NCI-H510A (cell line): ENCODE measurements at regions not wholly inside any gene's neighbourhood (a gene's known extent, or its start where the extent isn't known, plus 50 kb on each side); places are given as distances from the start of the nearest gene placed in this dataset.
"Not testable (repeated sequence)": the region's sequence is repeated elsewhere in the genome, so short reads cannot be mapped to it uniquely, and the experiment has no call there.

Experiments
- DNase-seq: peaks from one replicate; lab custom pipeline; 2025; lab: John Stamatoyannopoulos, UW

GRCh38 chr10:114708084-114708483, 50.0 kb upstream of the ABLIM1 start:
- no peak for DNase-seq

- DNase-seq, result no peak
Observed at GRCh38 chr10:114708717-114709335, 50.8 kb upstream of the ABLIM1 start.

DNA sequence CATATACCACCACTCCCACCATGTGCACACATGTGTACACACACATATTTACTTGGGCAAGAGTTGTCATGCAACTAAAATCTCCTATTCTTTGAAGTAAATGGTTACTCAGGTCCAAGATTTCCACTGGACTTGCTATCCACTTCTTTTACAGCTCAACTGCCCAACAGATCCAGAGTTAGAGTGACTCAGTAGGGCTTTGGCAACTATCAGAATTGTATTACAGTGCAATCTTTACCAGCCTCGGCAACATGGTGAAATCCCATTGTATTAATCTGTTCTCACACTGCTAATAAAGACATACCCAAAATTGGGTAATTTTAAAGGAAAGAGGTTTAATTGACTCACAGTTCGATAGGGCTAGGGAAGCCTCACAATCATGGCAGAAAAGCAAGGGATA, 51.9 kb upstream of the ABLIM1 start:
- DNase-seq, result no peak

GRCh38 chr10:114711176-114711868, 53.2 kb upstream of the ABLIM1 start:
- DNase-seq, result no peak

DNA sequence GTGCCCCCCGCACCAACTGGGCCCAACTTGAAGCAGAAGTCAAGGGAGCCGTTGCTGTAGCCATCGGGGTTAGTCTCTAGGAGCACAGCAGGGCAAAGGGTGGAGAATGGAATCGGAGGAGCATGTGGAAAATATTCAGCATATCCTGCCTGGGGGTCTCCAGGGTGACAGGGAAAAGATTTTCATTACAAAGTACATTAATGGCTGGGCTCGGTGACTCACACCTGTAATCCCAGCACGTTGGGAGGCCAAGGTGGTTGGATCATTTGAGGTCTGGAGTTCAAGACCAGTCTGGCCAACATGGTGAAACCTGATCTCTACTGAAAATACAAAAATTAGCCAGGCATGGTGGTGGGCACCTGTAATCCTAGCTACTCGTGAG, 53.8 kb upstream of the ABLIM1 start:
- DNase-seq, result no peak

DNA sequence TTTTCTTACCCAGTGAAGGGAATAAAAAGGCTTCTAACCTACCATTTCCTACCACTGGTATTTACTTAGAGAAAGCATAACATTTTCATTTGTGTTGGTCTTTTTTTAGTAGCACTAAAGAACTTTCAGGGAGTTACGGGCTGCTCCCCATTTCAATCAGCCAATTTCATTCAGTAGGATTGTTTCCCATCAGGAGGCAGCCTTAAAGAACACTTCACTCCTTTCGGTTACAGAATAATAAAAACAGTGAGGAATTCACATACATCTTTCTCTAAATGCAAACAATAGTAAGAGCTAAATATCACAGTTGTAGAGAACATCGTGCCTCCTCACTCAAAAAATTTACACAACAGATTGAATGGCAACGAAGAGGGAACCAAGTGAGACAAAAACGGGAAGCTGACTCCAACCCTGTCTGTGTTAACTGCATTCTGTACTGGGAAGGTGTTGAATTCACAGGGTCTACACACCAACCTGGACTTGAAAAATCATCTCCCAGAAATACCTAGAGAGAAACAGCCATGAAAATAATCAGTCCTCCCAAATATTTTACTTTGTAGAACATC, 55.5 kb upstream of the ABLIM1 start:
- DNase-seq, result no peak

- peak; percentile 75 for DNase-seq
Observed at GRCh38 chr10:114714281-114714741, 56.2 kb upstream of the ABLIM1 start.

DNA sequence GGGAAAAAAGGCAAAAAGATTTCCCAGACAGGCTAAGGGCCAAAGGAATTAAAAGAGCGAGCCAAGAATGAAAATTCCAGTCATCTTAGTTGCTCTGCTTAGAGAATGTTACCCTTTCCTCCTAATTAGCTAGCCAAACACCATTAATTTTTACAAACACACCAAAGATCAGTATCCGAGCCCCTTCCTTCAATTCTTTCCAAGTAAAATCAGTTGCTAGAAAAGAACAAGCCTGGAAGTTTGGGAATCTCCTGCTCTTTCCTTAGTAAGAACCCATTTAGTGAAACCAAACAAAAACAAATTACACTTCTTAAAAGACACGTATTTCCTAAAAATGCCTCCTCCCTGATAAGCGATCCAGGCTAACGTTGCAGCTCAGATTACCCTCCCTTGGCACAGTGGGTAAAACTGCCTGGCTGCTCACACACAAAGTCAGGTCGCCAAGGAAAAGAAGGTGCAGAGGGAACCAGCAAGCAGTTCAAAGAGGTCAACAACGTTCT, 57.1 kb upstream of the ABLIM1 start:
- DNase-seq, result peak; percentile 1

- DNase-seq, result no peak
Observed at GRCh38 chr10:114716811-114717404, 58.8 kb upstream of the ABLIM1 start.

GRCh38 chr10:114717881-114718280, 59.8 kb upstream of the ABLIM1 start:
- DNase-seq, result not testable (repeated sequence)

DNA sequence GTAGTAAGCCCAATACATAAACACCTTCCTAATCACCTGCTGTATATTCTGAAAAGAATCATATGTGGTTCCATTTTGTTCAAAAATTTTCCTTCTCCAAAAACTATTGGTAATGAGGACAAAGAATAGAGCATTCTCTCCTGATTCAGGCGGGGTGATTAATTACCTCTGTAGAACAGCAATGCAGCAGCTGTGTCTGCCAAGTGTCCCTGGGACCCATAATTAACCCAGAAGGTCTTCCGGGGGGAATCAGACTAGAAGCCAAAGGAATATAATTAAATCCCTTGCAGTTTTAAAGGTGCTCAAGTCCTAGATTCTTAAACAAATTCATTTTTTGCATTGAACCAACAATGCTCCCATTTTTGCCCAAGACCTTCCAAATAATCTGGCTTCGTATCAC, 60.3 kb upstream of the ABLIM1 start:
- no peak for DNase-seq

DNA sequence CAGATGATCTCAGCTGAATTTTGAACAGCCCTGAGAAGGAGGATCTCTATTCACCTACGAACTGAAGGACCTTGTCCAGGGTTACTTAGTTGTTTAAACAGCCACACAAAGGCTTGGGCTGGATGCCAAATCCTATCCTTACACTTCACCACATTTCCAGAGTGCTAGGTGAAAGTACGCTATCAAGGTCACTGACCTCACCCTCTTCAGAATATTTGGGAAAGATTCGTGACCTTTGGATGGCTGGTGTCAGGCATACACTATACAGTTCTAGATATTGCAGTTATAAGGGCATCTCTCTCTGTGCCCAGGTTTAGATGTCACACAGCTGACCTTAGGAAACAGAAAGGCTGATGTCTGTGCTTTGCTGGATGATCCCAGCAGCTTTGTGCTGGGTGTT, 61.2 kb upstream of the ABLIM1 start:
- peak; percentile 73 for DNase-seq

DNA sequence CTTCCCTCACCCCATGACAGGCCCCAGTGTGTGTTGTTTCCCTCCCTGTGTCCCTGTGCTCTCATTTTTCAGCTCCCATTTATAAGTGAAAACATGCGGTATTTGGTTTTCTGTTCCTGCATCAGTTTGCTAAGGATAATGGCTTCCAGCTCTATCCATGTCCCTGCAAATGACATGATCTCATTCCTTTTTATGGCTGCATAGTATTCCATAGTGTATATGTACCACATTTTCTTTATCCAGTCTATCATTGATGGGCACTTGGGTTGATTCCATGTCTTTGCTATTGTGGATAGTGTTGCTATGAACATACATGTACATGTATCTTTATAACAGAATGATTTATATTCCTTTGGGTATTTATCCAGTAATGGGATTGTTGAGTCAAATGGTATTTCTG, 61.9 kb upstream of the ABLIM1 start:
- not testable (repeated sequence) for DNase-seq

DNA sequence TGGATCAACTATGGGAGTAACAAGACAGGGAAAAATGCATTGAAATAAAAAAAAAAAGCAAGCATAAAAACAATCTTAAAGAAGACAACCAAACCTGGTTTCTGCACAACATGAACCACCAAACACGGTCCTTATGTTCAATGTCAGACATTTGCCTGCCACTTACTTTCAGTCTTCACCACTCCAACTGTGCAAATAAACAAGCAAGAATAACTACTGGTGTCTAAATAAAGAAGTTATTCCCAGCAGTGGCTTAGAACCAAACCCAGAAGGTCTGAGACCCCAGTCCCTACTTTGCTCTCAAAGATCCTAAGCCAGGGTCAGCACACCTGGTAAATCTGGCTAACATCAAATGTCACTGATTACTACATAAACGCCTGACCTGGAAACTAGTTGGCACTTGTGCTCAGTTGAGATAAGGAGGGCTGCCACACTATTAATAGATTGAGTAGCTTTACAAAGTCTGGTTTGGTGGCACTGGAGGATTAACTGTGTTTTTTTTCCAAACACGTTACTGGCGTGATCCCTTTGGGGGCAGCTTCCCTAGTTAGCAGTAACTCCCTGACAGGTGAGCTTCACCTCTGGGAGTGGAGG, 62.7 kb upstream of the ABLIM1 start:
- DNase-seq, result no peak

GRCh38 chr10:114722136-114722535, 64.1 kb upstream of the ABLIM1 start:
- DNase-seq, result not testable (repeated sequence)

DNA sequence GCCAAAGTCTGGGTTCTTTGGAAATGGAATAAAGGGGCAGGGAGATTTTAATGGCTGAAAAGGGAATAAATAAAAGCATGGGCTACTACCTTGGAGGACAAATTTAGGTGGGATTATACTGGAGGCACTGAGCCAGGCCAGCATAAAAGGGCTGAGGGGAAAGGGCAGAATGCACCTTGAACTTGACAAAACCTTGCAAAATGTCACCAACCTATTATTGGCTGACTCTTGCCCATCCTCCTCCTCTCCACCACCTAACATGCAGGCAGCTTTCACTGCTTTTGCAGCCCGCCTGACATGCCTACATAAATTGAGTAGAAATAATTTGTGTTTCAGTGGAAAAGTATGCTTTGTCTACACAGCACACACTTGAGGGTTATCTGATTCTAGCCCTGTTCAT, 65.3 kb upstream of the ABLIM1 start:
- no peak for DNase-seq

GRCh38 chr10:114723991-114724715, 66.1 kb upstream of the ABLIM1 start:
- no peak for DNase-seq

DNA sequence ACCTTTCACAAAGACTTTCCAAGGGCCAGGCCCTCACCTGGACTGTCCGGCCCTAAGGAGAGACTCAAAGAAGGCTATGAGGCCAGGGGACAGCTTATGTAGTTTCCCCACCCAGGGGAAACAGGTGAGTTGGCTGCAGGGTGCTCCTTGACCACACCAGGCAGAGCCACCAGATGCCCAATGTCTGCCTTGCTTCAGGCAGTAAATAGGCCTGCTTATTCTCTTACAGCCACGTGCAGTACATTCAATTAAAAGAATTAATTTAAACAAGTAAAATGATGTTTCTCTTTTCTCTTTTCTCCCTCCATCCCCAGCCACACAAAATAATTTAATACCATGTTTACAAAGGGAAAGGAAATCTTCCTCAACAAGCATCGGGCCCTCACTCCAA, 66.6 kb upstream of the ABLIM1 start:
- DNase-seq, result no peak

- DNase-seq, result no peak
Observed at GRCh38 chr10:114726820-114727271, 68.8 kb upstream of the ABLIM1 start.

- no peak for DNase-seq
Observed at GRCh38 chr10:114728325-114728724, 70.2 kb upstream of the ABLIM1 start.

DNA sequence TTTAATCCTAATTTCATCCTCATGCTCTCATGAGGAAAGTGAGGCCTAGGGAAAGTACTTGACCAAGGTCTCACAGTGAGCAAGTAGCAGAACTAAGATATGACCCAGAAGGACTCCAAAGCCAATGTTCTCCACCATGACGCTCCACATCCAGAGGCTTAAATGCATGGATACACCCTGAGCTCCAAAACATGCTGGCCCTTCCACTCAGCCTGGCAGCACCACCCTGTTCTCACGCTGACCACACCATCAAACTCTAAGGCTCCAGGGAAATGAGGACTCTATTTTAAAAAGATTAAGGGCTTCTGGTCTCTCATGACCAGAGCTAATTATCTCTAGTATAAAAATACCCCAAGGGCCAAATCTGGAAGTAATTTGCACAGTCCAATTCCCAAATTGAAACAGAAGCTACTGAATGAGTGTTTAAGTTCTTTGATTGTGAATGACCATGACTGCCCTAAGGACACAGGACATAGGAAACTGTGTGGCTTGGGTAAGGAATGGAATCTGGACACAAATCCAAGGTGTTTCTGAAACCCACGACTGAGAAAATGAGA, 71.1 kb upstream of the ABLIM1 start:
- no peak for DNase-seq
